SW480 (cell line): ENCODE measurements at regions not wholly inside any gene's neighbourhood (a gene's known extent, or its start where the extent isn't known, plus 50 kb on each side); places are given as distances from the start of the nearest gene placed in this dataset.
A peak's percentile ranks its signal among the peaks of the same experiment; 100 is the strongest.

Experiments
- DNase-seq: peaks from one replicate; pipeline ENCODE4 v3.0.0-alpha.2; 2016; ENCODE audit warnings: low spot score

- DNase-seq, result no peak
Observed at GRCh38 chr7:46163246-46163645, 242.2 kb upstream of the IGFBP3 start.

GRCh38 chr7:46162609-46163008 is 241.5 kb upstream of the IGFBP3 start:
- DNase-seq, result peak; percentile 13

- no peak for DNase-seq
Observed at GRCh38 chr7:46160861-46161260, 239.8 kb upstream of the IGFBP3 start.

GRCh38 chr7:46157931-46158330 is 236.9 kb upstream of the IGFBP3 start:
- no peak for DNase-seq

GRCh38 chr7:46157404-46157803 is 236.3 kb upstream of the IGFBP3 start:
- no peak for DNase-seq

- DNase-seq, result no peak
Observed at GRCh38 chr7:46156853-46157252, 235.8 kb upstream of the IGFBP3 start.

GRCh38 chr7:46156086-46156485 is 235.0 kb upstream of the IGFBP3 start:
- no peak for DNase-seq

- DNase-seq, result peak; percentile 34
Observed at GRCh38 chr7:46155367-46155766, 234.3 kb upstream of the IGFBP3 start.

GRCh38 chr7:46153951-46154787 is 233.1 kb upstream of the IGFBP3 start:
- no peak for DNase-seq

GRCh38 chr7:46153583-46153950 is 232.5 kb upstream of the IGFBP3 start:
- no peak for DNase-seq

- no peak for DNase-seq
Observed at GRCh38 chr7:46152696-46153095, 231.6 kb upstream of the IGFBP3 start.

GRCh38 chr7:46150721-46151120 is 229.6 kb upstream of the IGFBP3 start:
- DNase-seq, result no peak

- no peak for DNase-seq
Observed at GRCh38 chr7:46150202-46150601, 229.1 kb upstream of the IGFBP3 start.

- DNase-seq, result no peak
Observed at GRCh38 chr7:46147871-46148270, 226.8 kb upstream of the IGFBP3 start.

- no peak for DNase-seq
Observed at GRCh38 chr7:46146454-46147255, 225.6 kb upstream of the IGFBP3 start.

- DNase-seq, result peak; percentile 62
Observed at GRCh38 chr7:46145412-46145811, 224.3 kb upstream of the IGFBP3 start.

GRCh38 chr7:46143949-46144917 is 223.2 kb upstream of the IGFBP3 start:
- DNase-seq, result no peak

GRCh38 chr7:46143421-46143820 is 222.3 kb upstream of the IGFBP3 start:
- no peak for DNase-seq

GRCh38 chr7:46139079-46139478 is 218.0 kb upstream of the IGFBP3 start:
- no peak for DNase-seq

GRCh38 chr7:46137725-46138124 is 216.7 kb upstream of the IGFBP3 start:
- no peak for DNase-seq

GRCh38 chr7:46135557-46135956 is 214.5 kb upstream of the IGFBP3 start:
- DNase-seq, result no peak

- DNase-seq, result no peak
Observed at GRCh38 chr7:46134795-46135194, 213.7 kb upstream of the IGFBP3 start.
